ENCODE measurements at regions not wholly inside any gene's neighbourhood (a gene's known extent, or its start where the extent isn't known, plus 50 kb on each side); places are given as distances from the start of the nearest gene placed in this dataset.

- no peak for DNase-seq
- 80 to 90% methylated on average over 2 of the region's 2 CpGs for whole genome bisulfite sequencing, 2 donors
- H3K9me3 ChIP-seq = no peaks in the 10 kb centered on the region
These were observed 680.9 kb upstream of the AADAT start for GRCh38 chr4:170770664-170771063.

DNA sequence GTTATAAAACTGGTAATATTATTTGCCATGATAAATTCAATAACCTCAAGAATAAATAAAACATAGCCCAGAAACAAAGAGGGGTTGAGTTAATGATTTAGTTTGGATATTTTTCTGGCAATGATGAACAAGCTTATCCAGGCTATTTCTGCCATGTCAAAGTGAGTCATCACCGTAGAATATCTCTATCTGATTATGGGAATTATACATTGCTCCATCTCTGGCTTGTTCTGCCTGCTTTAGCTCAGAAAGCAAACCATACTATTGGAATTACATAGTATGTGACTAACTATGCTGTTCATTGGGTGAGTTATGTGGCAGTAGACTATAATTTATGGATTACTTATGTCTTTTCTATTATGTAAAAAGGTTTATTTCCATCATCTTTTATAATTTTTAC, 680.1 kb upstream of the AADAT start:
- 79 to 83% methylated on average over 1 of the region's 1 CpG for WGBS, 2 donors

More at GRCh38 chr4:170770664-170771063, 680.9 kb upstream of the AADAT start:
- H3K4me3 ChIP-seq = no peak overlapping the region
- H3K36me3 ChIP-seq (ENCODE audit: low read depth, missing control alignments) = no peaks in the 10 kb centered on the region
- no peaks in the 10 kb centered on the region for H3K27me3 ChIP-seq
- intact Hi-C loops (cut with DNase I; ENCODE audit: low total_unique reads) = no loop called here
- no peak for TF ChIP-seq POLR2A (IDR thresholded peaks at IDR 0.05)
- H3K4me1 ChIP-seq = no peaks in the 10 kb centered on the region
- no peak overlapping the region for H3K27ac ChIP-seq

GRCh38 chr4:170758988-170759387, 669.2 kb upstream of the AADAT start:
- no peaks in the 10 kb centered on the region for H3K27me3 ChIP-seq
- WGBS, 2 donors = 88 to 89% methylated on average over 4 of the region's 4 CpGs
- H3K4me3 ChIP-seq = no peak overlapping the region
- no peaks in the 10 kb centered on the region for H3K9me3 ChIP-seq
- H3K27ac ChIP-seq = no peak overlapping the region
- no peaks in the 10 kb centered on the region for H3K36me3 ChIP-seq (ENCODE audit: low read depth, missing control alignments)
- intact Hi-C loops (cut with DNase I; ENCODE audit: low total_unique reads) = no loop called here
- no peak for DNase-seq
- TF ChIP-seq CTCF (IDR thresholded peaks at IDR 0.05) (no peak), POLR2A (IDR thresholded peaks at IDR 0.05) (no peak)
- H3K4me1 ChIP-seq = no peaks in the 10 kb centered on the region

More for the DNA sequence above, 680.1 kb upstream of the AADAT start:
- DNase-seq = no peak
- Histone ChIP-seq H3K9me3 (no peaks in the 10 kb centered on the region), H3K27me3 (no peaks in the 10 kb centered on the region), H3K4me1 (no peaks in the 10 kb centered on the region), H3K4me3 (no peak overlapping the region), H3K36me3 (ENCODE audit: low read depth, missing control alignments) (no peaks in the 10 kb centered on the region), H3K27ac (no peak overlapping the region)
- TF ChIP-seq CTCF (IDR thresholded peaks at IDR 0.05) (no peak), POLR2A (IDR thresholded peaks at IDR 0.05) (no peak)
- intact Hi-C loops (cut with DNase I; ENCODE audit: low total_unique reads) = no loop called here

GRCh38 chr4:170750519-170750918, 660.8 kb upstream of the AADAT start:
- Histone ChIP-seq H3K36me3 (ENCODE audit: low read depth, missing control alignments) (no peaks in the 10 kb centered on the region), H3K9me3 (no peaks in the 10 kb centered on the region), H3K4me1 (no peaks in the 10 kb centered on the region), H3K4me3 (no peak overlapping the region), H3K27ac (no peak overlapping the region), H3K27me3 (no peaks in the 10 kb centered on the region)
- DNase-seq = no peak
- TF ChIP-seq CTCF (IDR thresholded peaks at IDR 0.05) (no peak), POLR2A (IDR thresholded peaks at IDR 0.05) (no peak)
- 69 to 78% methylated on average over 5 of the region's 5 CpGs for WGBS, 2 donors
- intact Hi-C loops (cut with DNase I; ENCODE audit: low total_unique reads) = no loop called here

- TF ChIP-seq CTCF (IDR thresholded peaks at IDR 0.05) (no peak), POLR2A (IDR thresholded peaks at IDR 0.05) (no peak)
- Histone ChIP-seq H3K27ac (no peak overlapping the region), H3K27me3 (no peaks in the 10 kb centered on the region), H3K4me1 (no peaks in the 10 kb centered on the region), H3K36me3 (ENCODE audit: low read depth, missing control alignments) (no peaks in the 10 kb centered on the region), H3K4me3 (no peak overlapping the region), H3K9me3 (no peaks in the 10 kb centered on the region)
- WGBS, 2 donors = 39 to 46% methylated on average over 2 of the region's 2 CpGs
- intact Hi-C loops (cut with DNase I; ENCODE audit: low total_unique reads) = no loop called here
- no peak for DNase-seq
These were observed 659.2 kb upstream of the AADAT start for GRCh38 chr4:170748975-170749374.

Data from testis (tissue), 2 donors.